Vagina (tissue), 2 donors: ENCODE measurements at regions not wholly inside any gene's neighbourhood (a gene's known extent, or its start where the extent isn't known, plus 50 kb on each side); places are given as distances from the start of the nearest gene placed in this dataset.
A peak's percentile ranks its signal among the peaks of the same experiment; 100 is the strongest.

Experiments used
- POLR2A ChIP-seq, 2 donors: fragments of 450-650 bp; IDR thresholded peaks; one replicate each; pipeline ENCODE4 v1.6.1; 2017; ENCODE audit warnings: antibody characterized with exemption in 2 of 2, mild to moderate bottlenecking in 2 of 2, moderate library complexity in 2 of 2
- POLR2AphosphoS5 ChIP-seq, 2 donors: sonication (generic); formaldehyde crosslinking; IDR thresholded peaks; one replicate each; pipeline ENCODE4 v1.9.0; 2017; ENCODE audit warnings: antibody characterized with exemption in 2 of 2, mild to moderate bottlenecking in 2 of 2, low read depth in 1 of 2; ENCODE audit not compliant: insufficient read depth in 1 of 2
- TF ChIP-seq, protein P1 (sequence below), 3 experiments: fragments of 450-650 bp in 2 of 3; fragments of 200-600 bp in 1 of 3; sonication (generic) in 1 of 3; IDR thresholded peaks; one replicate each; pipeline ENCODE4 v1.5.1; 2017 to 2019; ENCODE audit warnings: antibody characterized with exemption in 3 of 3, mild to moderate bottlenecking in 2 of 3, moderate library complexity in 2 of 3

DNA sequence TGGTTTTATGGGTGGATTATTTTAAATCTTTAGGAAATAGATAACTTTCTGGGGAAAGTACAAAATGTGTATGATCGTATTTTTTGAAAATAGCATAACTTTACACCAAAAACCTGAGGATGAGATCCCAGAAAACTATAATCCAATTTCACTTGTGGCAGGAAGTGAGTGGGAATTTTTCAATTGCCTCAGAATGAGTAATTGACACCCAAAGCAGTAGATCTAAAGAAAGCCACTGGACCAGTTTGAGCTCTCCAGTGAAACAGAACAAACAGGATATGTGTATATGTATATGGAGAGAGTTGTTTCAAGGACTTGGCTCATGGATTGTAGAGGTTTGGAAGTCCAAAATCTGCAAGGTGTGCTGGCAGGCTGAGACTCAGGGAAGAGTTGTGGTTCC, 109.2 kb upstream of the SHB start:
- TF ChIP-seq POLR2AphosphoS5 (IDR thresholded peaks at IDR 0.05; ENCODE audit: insufficient read depth in 1 of 2, low read depth in 1 of 2) (peak in 1 of 2 donors; percentile 58), POLR2A (IDR thresholded peaks at IDR 0.05) (no peak)
- TF ChIP-seq, protein P1, sequence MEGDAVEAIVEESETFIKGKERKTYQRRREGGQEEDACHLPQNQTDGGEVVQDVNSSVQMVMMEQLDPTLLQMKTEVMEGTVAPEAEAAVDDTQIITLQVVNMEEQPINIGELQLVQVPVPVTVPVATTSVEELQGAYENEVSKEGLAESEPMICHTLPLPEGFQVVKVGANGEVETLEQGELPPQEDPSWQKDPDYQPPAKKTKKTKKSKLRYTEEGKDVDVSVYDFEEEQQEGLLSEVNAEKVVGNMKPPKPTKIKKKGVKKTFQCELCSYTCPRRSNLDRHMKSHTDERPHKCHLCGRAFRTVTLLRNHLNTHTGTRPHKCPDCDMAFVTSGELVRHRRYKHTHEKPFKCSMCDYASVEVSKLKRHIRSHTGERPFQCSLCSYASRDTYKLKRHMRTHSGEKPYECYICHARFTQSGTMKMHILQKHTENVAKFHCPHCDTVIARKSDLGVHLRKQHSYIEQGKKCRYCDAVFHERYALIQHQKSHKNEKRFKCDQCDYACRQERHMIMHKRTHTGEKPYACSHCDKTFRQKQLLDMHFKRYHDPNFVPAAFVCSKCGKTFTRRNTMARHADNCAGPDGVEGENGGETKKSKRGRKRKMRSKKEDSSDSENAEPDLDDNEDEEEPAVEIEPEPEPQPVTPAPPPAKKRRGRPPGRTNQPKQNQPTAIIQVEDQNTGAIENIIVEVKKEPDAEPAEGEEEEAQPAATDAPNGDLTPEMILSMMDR (IDR thresholded peaks at IDR 0.05), result no peak
